Cerebellar cortex (tissue), 1 donor: ENCODE measurements at regions not wholly inside any gene's neighbourhood (a gene's known extent, or its start where the extent isn't known, plus 50 kb on each side); places are given as distances from the start of the nearest gene placed in this dataset.

Experiments used
- DNase-seq: peaks from one replicate; pipeline ENCODE4 v3.0.0-alpha.2; 2015; ENCODE audit warnings: low spot score

DNA sequence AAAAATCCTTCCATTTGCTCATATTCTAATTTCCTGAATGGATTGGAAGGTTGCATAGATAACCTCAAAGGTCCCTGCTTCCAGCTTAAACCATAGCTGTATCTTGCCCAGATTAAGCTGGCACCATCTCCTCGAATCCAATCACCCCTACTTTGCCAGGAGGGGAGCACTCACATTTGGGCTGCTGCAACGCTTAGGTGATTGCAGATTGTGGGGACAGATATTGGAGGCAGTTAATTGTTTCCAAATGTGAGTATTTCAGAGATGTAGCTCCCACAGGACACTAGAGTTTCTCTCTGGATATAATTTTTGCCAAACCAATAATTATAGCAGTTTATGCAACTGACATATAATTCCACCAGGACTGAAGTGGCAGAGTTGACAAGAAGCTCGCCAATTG is 53.5 kb upstream of the ACSL1 start:
- no peak for DNase-seq

- DNase-seq, result no peak
Observed at GRCh38 chr4:184882276-184882675, 56.5 kb upstream of the ACSL1 start.

DNA sequence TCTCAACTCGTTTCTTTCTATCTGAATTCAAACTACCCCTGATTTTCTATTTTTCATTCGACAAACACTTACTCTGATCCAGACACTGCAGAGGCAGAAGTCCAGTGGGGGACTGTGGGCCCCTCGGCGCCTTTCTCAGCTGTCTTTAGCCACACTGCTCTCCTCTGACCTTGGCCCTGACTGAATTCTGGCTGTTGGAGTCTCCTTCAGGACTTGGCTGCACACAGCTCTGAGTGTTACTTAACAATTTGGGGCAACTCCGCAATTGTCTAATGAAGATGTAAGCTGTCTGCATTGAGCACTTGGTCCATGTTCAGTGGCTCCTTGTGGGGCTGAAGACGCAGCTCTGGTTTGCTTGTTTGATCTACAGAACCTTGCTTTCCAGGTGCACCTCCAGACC is 57.3 kb upstream of the ACSL1 start:
- DNase-seq, result no peak

GRCh38 chr4:184884883-184885282 is 59.1 kb upstream of the ACSL1 start:
- no peak for DNase-seq

- no peak for DNase-seq
Observed at GRCh38 chr4:184885602-184886001, 59.8 kb upstream of the ACSL1 start.

DNA sequence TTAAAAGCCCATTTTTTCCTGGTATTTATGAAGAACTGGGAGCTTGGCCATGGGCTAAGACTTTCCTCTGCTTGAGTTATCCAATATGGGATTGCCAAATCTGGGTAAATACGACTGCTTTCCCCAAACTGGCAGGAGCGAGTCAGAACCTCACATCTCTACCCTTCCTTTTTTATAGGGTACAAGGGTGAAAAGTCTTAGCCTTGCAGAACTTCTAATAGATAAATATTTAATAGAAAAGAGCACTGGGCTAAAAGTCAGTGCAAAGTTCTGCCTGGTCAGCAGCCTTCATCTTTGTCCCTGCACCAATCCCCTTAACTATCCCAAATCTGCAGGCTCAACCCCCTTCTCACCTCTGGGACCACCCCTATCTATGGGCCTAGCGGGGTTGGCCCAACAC is 61.6 kb upstream of the ACSL1 start:
- DNase-seq, result no peak

DNA sequence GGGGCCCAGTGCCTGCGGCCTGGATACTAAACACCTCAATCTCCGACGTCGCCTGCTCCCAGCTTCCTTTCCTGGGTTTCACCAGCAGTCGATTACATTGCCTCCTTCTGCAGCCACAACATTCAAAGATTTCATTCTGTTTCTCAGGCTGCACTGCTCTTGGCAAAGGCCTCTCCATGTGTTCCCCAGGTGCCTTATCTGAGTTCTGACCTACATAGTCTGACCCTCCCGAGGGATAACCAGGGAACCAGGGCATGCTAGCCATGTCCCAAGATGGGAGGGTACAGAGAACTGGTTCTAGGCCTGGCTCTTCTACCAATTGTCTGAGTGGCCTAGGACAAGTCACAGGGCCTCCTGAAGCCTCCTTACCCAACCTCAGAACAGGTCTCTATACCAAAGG is 62.2 kb upstream of the ACSL1 start:
- no peak for DNase-seq

DNA sequence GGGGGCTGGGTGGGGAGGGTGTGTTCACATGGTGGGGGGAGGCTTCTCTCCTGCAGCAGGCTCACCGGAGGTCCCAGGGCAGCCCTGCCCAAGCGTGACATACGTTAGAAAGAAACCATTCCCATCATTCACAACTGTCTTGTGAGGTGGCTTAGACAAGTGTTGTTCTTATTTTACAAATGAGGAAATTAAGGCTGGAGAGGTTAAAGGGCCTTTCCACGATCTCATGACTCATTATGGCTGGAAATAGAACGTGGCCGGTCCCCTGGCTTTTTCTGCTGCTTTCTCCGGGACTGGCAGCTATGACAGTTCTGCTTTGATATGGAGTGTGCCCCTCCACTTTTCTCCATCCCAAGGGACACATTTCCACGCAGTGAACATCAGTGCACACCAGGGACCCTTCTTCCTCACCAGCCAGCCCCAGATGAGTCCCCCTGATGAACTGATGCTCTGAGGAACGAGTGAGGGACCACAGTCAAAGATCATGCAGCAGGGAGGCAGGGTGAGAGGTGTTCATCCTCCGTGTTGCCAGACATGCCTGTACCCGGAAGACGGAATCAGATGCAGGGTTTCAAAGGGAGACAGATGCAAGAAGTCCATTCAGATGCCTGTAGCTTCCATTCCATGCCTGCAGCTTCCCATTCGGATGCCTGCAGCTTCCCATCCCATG is 64.0 kb upstream of the ACSL1 start:
- DNase-seq, result no peak

- DNase-seq, result no peak
Observed at GRCh38 chr4:184890499-184890898, 64.7 kb upstream of the ACSL1 start.

GRCh38 chr4:184891816-184892397 is 66.1 kb upstream of the ACSL1 start:
- DNase-seq, result no peak

- no peak for DNase-seq
Observed at GRCh38 chr4:184892999-184893398, 67.2 kb upstream of the ACSL1 start.

- DNase-seq, result no peak
Observed at GRCh38 chr4:184893801-184894571, 68.2 kb upstream of the ACSL1 start.

GRCh38 chr4:184895012-184895695 is 69.4 kb upstream of the ACSL1 start:
- DNase-seq, result no peak

DNA sequence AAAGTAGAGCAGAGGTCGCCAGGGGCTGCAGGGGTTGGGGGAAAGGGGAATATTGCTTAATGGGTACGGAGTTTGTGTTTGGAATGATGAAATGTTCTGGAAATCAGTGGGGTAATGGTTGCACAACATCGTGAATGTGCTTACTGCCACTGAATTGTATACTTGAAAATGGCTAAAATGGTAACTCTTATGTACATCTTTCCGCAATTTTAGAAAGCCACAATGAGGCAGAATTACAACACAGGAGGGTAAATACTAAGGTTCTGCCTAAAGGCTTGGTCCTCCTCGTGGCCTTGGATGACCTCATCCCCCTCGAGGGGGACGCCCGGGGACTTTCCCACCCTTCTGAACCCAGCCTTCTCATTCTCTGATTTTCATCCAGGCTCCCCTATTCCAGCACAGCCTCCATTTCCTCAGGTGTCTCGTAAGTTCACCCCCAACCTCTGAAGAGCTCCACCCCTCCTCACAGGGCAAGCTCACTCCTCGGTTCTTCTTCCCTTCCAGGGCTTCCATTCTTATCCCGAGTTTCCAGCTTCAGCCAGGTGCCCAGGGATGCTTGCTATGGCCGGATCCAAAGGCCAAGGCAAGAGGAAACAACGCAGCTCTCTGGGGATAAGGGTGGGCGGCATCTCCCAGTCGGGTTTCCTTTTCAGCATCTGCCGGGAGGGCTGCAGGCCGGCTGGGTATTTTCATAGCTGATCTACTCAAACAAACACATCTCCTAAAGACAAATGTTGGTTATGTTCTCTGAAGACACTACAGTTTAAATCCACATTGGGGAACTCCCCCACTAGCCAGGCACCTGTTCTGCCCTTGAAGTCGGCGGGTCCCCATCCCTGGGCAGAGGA is 71.3 kb upstream of the ACSL1 start:
- DNase-seq, result no peak

DNA sequence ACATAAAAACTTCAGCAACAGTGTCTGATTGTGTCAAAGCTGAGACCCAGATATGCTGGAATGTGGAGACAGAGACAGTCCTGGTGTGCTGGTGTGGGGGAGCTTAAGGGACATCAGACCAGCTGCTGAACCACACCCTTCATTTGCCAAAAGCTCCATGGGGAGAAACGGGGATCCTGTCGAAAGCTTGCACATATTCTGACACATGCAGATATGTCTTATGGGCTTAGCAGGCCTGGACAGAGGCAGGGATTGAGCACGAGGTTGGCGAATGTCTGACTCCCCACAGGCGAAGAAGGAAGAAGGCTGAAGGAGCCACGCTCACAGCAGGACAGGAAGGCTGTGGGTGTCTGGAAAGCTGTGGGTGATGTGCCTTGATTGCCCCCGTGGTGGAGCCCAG is 72.1 kb upstream of the ACSL1 start:
- no peak for DNase-seq

DNA sequence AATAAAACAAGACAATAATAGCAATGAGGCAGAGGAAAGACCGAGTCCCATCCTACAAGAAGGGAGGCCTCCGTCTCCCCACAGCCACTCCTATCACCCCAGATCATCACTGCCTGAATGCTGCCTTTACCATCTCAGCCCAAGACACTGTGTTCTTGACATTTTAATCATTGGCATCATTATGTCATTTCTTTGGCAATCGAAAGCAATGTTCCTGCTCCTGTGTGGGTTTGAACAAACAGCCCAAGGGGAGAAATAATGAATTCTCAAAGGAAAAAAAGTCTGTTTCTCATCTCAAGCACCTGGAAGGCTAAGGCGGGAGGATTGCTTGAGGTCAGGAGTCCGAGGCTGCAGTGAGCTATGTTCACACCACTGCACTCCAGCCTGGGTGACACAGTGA is 73.0 kb upstream of the ACSL1 start:
- DNase-seq, result no peak

- no peak for DNase-seq
Observed at GRCh38 chr4:184899261-184900134, 73.7 kb upstream of the ACSL1 start.

DNA sequence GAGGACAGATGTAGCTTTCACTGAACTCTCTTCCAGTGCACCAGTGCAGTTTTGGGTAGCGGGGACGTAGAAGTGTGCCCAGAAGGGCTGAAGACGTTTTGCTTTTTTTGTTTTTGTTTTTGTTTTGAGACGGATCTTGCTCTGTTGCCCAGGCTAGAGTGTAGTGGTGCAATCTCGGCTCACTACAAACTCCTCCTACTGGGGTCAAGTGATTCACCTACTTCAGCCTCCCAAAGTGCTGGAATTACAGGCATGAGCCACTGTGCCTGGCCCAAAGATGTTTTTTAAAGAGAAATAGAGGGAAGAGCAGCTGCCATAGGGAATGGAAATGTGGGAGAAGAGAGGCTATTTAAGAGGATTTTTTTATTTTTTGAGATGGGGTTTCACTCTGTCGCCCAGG is 74.4 kb upstream of the ACSL1 start:
- no peak for DNase-seq

GRCh38 chr4:184902550-184902949 is 76.8 kb upstream of the ACSL1 start:
- no peak for DNase-seq

- no peak for DNase-seq
Observed at GRCh38 chr4:184906480-184907097, 80.8 kb upstream of the ACSL1 start.
